DOHH2 (cell line): ENCODE measurements at regions not wholly inside any gene's neighbourhood (a gene's known extent, or its start where the extent isn't known, plus 50 kb on each side); places are given as distances from the start of the nearest gene placed in this dataset.

ENCODE experiments used
- H3F3A ChIP-seq: fragments of 200-600 bp; sonication (generic), shearing (Covaris generic); 2 replicates; pipeline ENCODE4 v1.6.0; 2016; ENCODE audit warnings: antibody characterized with exemption, mild to moderate bottlenecking; ENCODE audit not compliant: control insufficient read depth, insufficient read depth
- H3K27ac ChIP-seq: fragments of 200-600 bp; sonication (generic); 2 replicates; pipeline ENCODE4 v1.5.1; 2014; ENCODE audit warnings: low read depth, mild to moderate bottlenecking, low read length, moderate library complexity
- H3K27me3 ChIP-seq: fragments of 200-600 bp; sonication (generic); 2 replicates; pipeline ENCODE4 v1.6.1; 2014; ENCODE audit warnings: mild to moderate bottlenecking, low read length, mixed read lengths; ENCODE audit not compliant: control insufficient read depth
- H3K36me3 ChIP-seq: fragments of 200-600 bp; sonication (generic); 2 replicates; pipeline ENCODE4 v1.6.1; 2014; ENCODE audit warnings: mild to moderate bottlenecking, low read length, moderate library complexity, mixed read lengths; ENCODE audit not compliant: control insufficient read depth
- H3K4me1 ChIP-seq: fragments of 200-600 bp; sonication (generic); 2 replicates; pipeline ENCODE4 v1.6.1; 2014; ENCODE audit warnings: mild to moderate bottlenecking, low read length, mixed read lengths; ENCODE audit not compliant: control insufficient read depth
- H3K4me2 ChIP-seq: fragments of 200-600 bp; sonication (generic); 2 replicates; pipeline ENCODE4 v1.6.0; 2014; ENCODE audit warnings: mild to moderate bottlenecking, low read length, moderate library complexity
- H3K4me3 ChIP-seq: fragments of 200-600 bp; sonication (generic); 2 replicates; pipeline ENCODE4 v1.5.1; 2014; ENCODE audit warnings: mild to moderate bottlenecking, low read length, mixed read lengths
- H3K79me2 ChIP-seq: fragments of 200-600 bp; sonication (generic); 2 replicates; pipeline ENCODE4 v1.6.1; 2014; ENCODE audit warnings: mild to moderate bottlenecking, low read length, mixed read lengths; ENCODE audit not compliant: control insufficient read depth
- H3K9me2 ChIP-seq: fragments of 200-600 bp; sonication (generic); replicated peaks from 2 replicates; pipeline ENCODE4 v1.6.1; 2014; ENCODE audit warnings: mild to moderate bottlenecking, low read length, mixed read lengths; ENCODE audit not compliant: control insufficient read depth
- H3K9me3 ChIP-seq: fragments of 200-600 bp; sonication (generic); 2 replicates; pipeline ENCODE4 v1.6.1; 2014; ENCODE audit warnings: antibody characterized with exemption, low read length, mixed read lengths; ENCODE audit not compliant: control insufficient read depth, insufficient read depth
- H4K20me1 ChIP-seq: fragments of 200-600 bp; sonication (generic); 2 replicates; pipeline ENCODE4 v1.6.0; 2014; ENCODE audit warnings: low read depth, mild to moderate bottlenecking, antibody characterized with exemption, low read length, moderate library complexity; ENCODE audit not compliant: control insufficient read depth, insufficient read depth
- CTCF ChIP-seq: fragments of 200-600 bp; sonication (generic); IDR thresholded peaks from one replicate; pipeline ENCODE4 v1.5.1; 2014; ENCODE audit warnings: antibody characterized with exemption, mild to moderate bottlenecking, low read depth, low read length; ENCODE audit not compliant: poor library complexity, severe bottlenecking
- EZH2phosphoT487 ChIP-seq: fragments of 200-600 bp; sonication (generic); IDR thresholded peaks from 2 replicates; pipeline ENCODE4 v1.6.1; 2017; ENCODE audit warnings: borderline replicate concordance, mild to moderate bottlenecking, antibody characterized with exemption, low read length, moderate library complexity, mixed read lengths

DNA sequence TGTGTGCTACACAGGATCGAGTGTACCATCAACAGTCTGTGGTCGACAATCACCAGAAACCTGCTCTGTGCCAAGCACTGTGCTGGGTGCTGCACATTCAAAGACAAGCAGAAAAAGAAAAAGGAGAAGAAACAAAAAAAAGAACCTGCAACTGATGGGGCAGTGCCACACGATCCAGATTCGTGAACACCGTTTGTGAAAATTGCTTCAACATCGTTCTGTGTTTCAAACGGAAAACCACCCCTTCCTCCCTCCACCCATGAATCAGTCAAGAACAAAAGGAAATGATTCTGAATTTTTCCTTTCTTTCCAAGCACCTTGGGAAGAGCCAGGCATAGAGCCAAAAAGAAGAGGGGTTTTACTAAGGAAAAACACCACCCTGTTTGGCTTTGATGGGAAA lies 129.2 kb upstream of the ARID1B start:
- no peaks in the 10 kb centered on the region for H3K36me3 ChIP-seq
- H3K4me1 ChIP-seq: peaks cover 13% of the 10 kb centered on the region
- no peaks in the 10 kb centered on the region for H3F3A ChIP-seq
- no peaks in the 10 kb centered on the region for H3K27me3 ChIP-seq
- H3K27ac ChIP-seq: no peak overlapping the region
- H3K4me3 ChIP-seq: no peak overlapping the region
- H3K9me2 ChIP-seq: no peaks in the 10 kb centered on the region
- no peak for TF ChIP-seq EZH2phosphoT487
- peak overlapping the region; percentile 7 for H3K4me2 ChIP-seq
- no peaks in the 10 kb centered on the region for H4K20me1 ChIP-seq
- no peaks in the 10 kb centered on the region for H3K9me3 ChIP-seq
- no peaks in the 10 kb centered on the region for H3K79me2 ChIP-seq

DNA sequence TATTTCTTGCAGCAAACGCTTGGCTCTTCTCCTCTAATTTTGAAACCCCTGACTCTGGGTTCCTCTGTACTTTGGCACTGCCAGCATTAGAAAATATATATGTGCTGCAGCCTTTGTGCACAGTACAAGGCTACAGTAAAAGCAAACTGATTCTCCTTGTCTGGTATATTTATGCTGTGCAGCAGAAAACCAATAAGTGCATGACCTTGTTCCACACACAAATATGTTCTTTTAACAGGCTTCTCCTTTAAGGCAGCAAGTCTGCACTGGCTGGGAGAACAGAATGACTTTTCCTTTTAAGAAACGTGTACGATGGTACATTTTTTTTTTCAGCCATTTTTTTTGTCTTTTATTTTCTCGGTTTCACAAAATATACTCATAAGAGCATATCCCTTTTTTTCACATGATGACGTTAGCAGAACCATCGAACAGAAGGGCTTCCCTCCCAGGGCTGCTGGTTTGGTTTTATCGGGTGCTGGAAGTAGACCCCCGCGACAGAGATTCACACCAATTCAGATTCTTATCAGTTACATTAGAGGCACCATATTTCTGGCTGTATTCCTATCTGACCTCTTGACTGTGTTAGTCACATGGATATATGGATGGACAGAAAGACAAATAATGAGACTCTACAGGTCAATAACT lies 129.9 kb upstream of the ARID1B start:
- Histone ChIP-seq H3K79me2 (no peaks in the 10 kb centered on the region), H3K27me3 (no peaks in the 10 kb centered on the region), H3K4me1 (peaks cover 13% of the 10 kb centered on the region), H3K9me3 (no peaks in the 10 kb centered on the region), H3K4me3 (no peak overlapping the region), H3K36me3 (no peaks in the 10 kb centered on the region), H3K27ac (no peak overlapping the region), H3K9me2 (no peaks in the 10 kb centered on the region), H4K20me1 (no peaks in the 10 kb centered on the region), H3F3A (no peaks in the 10 kb centered on the region), H3K4me2 (peak overlapping the region; percentile 7; the same call in 1 of the 2 replicates)
- TF ChIP-seq CTCF (no peak), EZH2phosphoT487 (no peak)

GRCh38 chr6:156646496-156646895 lies 130.7 kb upstream of the ARID1B start:
- H3K27me3 ChIP-seq: no peaks in the 10 kb centered on the region
- H3K9me3 ChIP-seq: no peaks in the 10 kb centered on the region
- no peak overlapping the region for H3K4me2 ChIP-seq
- H3K27ac ChIP-seq: no peak overlapping the region
- H3K36me3 ChIP-seq: no peaks in the 10 kb centered on the region
- no peaks in the 10 kb centered on the region for H3F3A ChIP-seq
- TF ChIP-seq CTCF (no peak), EZH2phosphoT487 (no peak)
- no peaks in the 10 kb centered on the region for H4K20me1 ChIP-seq
- no peaks in the 10 kb centered on the region for H3K79me2 ChIP-seq
- no peak overlapping the region for H3K4me3 ChIP-seq
- H3K4me1 ChIP-seq: peaks cover 13% of the 10 kb centered on the region
- no peaks in the 10 kb centered on the region for H3K9me2 ChIP-seq

DNA sequence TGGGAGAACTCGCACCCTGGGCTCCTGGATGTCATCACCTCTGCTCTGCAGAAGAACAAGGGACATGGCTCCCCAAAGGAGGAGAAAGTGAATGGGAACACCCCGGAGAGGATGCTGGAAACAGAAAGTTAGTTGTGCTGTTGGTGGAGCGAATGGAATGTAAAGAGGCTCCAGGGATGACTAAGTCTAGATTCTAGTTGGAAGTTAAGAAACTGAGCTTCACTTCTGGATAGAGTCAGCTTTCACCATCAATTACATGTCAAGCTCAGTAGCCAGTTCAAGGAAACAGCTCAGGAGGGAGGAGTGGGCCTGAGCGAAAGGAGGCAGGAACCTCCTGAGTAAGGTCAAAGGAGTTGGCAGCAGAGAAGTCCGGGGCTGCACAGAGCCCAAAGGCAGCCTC lies 132.1 kb upstream of the ARID1B start:
- Histone ChIP-seq H4K20me1 (no peaks in the 10 kb centered on the region), H3K27me3 (no peaks in the 10 kb centered on the region), H3K9me2 (no peaks in the 10 kb centered on the region), H3K4me2 (no peak overlapping the region), H3K36me3 (no peaks in the 10 kb centered on the region), H3K4me3 (no peak overlapping the region), H3K79me2 (no peaks in the 10 kb centered on the region), H3F3A (no peaks in the 10 kb centered on the region), H3K4me1 (peaks cover 13% of the 10 kb centered on the region), H3K9me3 (no peaks in the 10 kb centered on the region), H3K27ac (no peak overlapping the region)
- no peak for TF ChIP-seq EZH2phosphoT487
- no peak for TF ChIP-seq CTCF
